ENCODE measurements at regions not wholly inside any gene's neighbourhood (a gene's known extent, or its start where the extent isn't known, plus 50 kb on each side); places are given as distances from the start of the nearest gene placed in this dataset.

GRCh38 chr12:89781156-89781555 is 72.5 kb upstream of the ATP2B1 start:
- Histone ChIP-seq H3K9ac (ENCODE audit: low read length) (no peak overlapping the region), H2AFZ (ENCODE audit: low read depth, low read length) (no peak overlapping the region), H3K4me3 (ENCODE audit: low read length) (no peak overlapping the region), H3K9me3 (ENCODE audit: insufficient read depth, low read length) (peaks cover under 1% of the 10 kb centered on the region; the same call in 1 of the 2 replicates), H3K4me1 (ENCODE audit: low read length) (peaks cover 14% of the 10 kb centered on the region), H3K27ac (ENCODE audit: low read length) (no peak overlapping the region), H3K79me2 (ENCODE audit: low read length) (no peaks in the 10 kb centered on the region), H4K20me1 (ENCODE audit: insufficient read depth, low read length) (no peaks in the 10 kb centered on the region), H3K36me3 (replicated peaks; ENCODE audit: low read depth, low read length) (no peaks in the 10 kb centered on the region), H3K4me2 (ENCODE audit: low read length) (no peak overlapping the region), H3K27me3 (ENCODE audit: low read depth, low read length) (no peaks in the 10 kb centered on the region)
- TF ChIP-seq EZH2phosphoT487 (IDR thresholded peaks at IDR 0.05; ENCODE audit: low read depth) (no peak), CTCF (IDR thresholded peaks at IDR 0.05; ENCODE audit: low read depth, low read length) (no peak)

- Histone ChIP-seq H3K4me1 (ENCODE audit: low read length) (peaks cover 14% of the 10 kb centered on the region), H3K36me3 (replicated peaks; ENCODE audit: low read depth, low read length) (no peaks in the 10 kb centered on the region), H3K27ac (ENCODE audit: low read length) (no peak overlapping the region), H3K9ac (ENCODE audit: low read length) (no peak overlapping the region), H4K20me1 (ENCODE audit: insufficient read depth, low read length) (no peaks in the 10 kb centered on the region), H2AFZ (ENCODE audit: low read depth, low read length) (no peak overlapping the region), H3K4me2 (ENCODE audit: low read length) (no peak overlapping the region), H3K9me3 (ENCODE audit: insufficient read depth, low read length) (0 out of 2 replicates have a peak, but pooled peaks cover 3% of the 10 kb centered on the region), H3K27me3 (ENCODE audit: low read depth, low read length) (no peaks in the 10 kb centered on the region), H3K4me3 (ENCODE audit: low read length) (no peak overlapping the region), H3K79me2 (ENCODE audit: low read length) (no peaks in the 10 kb centered on the region)
- TF ChIP-seq CTCF (IDR thresholded peaks at IDR 0.05; ENCODE audit: low read depth, low read length) (no peak), EZH2phosphoT487 (IDR thresholded peaks at IDR 0.05; ENCODE audit: low read depth) (no peak)
Measured at GRCh38 chr12:89779090-89779489, 70.5 kb upstream of the ATP2B1 start.

GRCh38 chr12:89777733-89778379 is 69.2 kb upstream of the ATP2B1 start:
- Histone ChIP-seq H2AFZ (ENCODE audit: low read depth, low read length) (no peak overlapping the region), H3K4me3 (ENCODE audit: low read length) (no peak overlapping the region), H3K9ac (ENCODE audit: low read length) (no peak overlapping the region), H3K36me3 (replicated peaks; ENCODE audit: low read depth, low read length) (no peaks in the 10 kb centered on the region), H3K79me2 (ENCODE audit: low read length) (no peaks in the 10 kb centered on the region), H3K4me2 (ENCODE audit: low read length) (no peak overlapping the region), H3K4me1 (ENCODE audit: low read length) (peaks cover 3% of the 10 kb centered on the region), H3K9me3 (ENCODE audit: insufficient read depth, low read length) (0 out of 2 replicates have a peak, but pooled peaks cover 3% of the 10 kb centered on the region), H3K27ac (ENCODE audit: low read length) (no peak overlapping the region), H3K27me3 (ENCODE audit: low read depth, low read length) (no peaks in the 10 kb centered on the region), H4K20me1 (ENCODE audit: insufficient read depth, low read length) (no peaks in the 10 kb centered on the region)
- TF ChIP-seq CTCF (IDR thresholded peaks at IDR 0.05; ENCODE audit: low read depth, low read length) (no peak), EZH2phosphoT487 (IDR thresholded peaks at IDR 0.05; ENCODE audit: low read depth) (no peak)

- Histone ChIP-seq H3K36me3 (replicated peaks; ENCODE audit: low read depth, low read length) (no peaks in the 10 kb centered on the region), H3K4me3 (ENCODE audit: low read length) (no peak overlapping the region), H2AFZ (ENCODE audit: low read depth, low read length) (no peak overlapping the region), H4K20me1 (ENCODE audit: insufficient read depth, low read length) (no peaks in the 10 kb centered on the region), H3K27ac (ENCODE audit: low read length) (no peak overlapping the region), H3K4me1 (ENCODE audit: low read length) (no peaks in the 10 kb centered on the region), H3K79me2 (ENCODE audit: low read length) (no peaks in the 10 kb centered on the region), H3K27me3 (ENCODE audit: low read depth, low read length) (no peaks in the 10 kb centered on the region), H3K9me3 (ENCODE audit: insufficient read depth, low read length) (0 out of 2 replicates have a peak, but pooled peaks cover 3% of the 10 kb centered on the region), H3K9ac (ENCODE audit: low read length) (no peak overlapping the region), H3K4me2 (ENCODE audit: low read length) (no peak overlapping the region)
- TF ChIP-seq CTCF (IDR thresholded peaks at IDR 0.05; ENCODE audit: low read depth, low read length), result no peak
- no peak for TF ChIP-seq EZH2phosphoT487 (IDR thresholded peaks at IDR 0.05; ENCODE audit: low read depth)
Measured at GRCh38 chr12:89775986-89776365, 67.3 kb upstream of the ATP2B1 start.
